ENCODE measurements at regions not wholly inside any gene's neighbourhood (a gene's known extent, or its start where the extent isn't known, plus 50 kb on each side); places are given as distances from the start of the nearest gene placed in this dataset.

DNA sequence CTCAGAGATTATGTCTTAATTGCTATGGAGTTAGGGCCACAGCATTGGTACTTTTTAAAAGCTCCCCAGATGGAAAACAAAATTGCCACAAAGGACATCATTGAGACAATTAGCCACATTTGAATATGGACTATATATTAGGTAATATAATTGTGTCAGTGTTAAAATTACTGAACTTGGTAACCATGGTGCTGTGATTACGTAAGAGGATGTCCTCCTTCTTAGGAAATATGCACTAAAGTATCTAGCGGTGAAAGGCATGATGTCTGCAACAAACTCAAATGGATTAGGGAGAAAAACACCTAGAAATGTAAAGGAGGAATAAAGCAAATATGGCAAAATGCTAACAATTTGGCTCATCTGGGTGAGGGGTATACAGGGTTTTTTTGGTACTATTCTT lies 89.9 kb upstream of the PAK3 start:
- Histone ChIP-seq H4K20me1 (ENCODE audit: insufficient read depth, low read length) (no peaks in the 10 kb centered on the region), H3K9me2 (ENCODE audit: insufficient read depth, low read length) (no peaks in the 10 kb centered on the region), H3K4me2 (ENCODE audit: low read length) (no peak overlapping the region), H3K27ac (ENCODE audit: low read depth, low read length, poor library complexity, severe bottlenecking) (no peak overlapping the region), H3K9me3 (ENCODE audit: low read length) (no peaks in the 10 kb centered on the region), H3K36me3 (ENCODE audit: insufficient read depth, low read length) (no peaks in the 10 kb centered on the region), H3K79me2 (ENCODE audit: insufficient read depth, low read depth, low read length) (no peaks in the 10 kb centered on the region), H3K4me1 (ENCODE audit: insufficient read depth, low read length, poor library complexity, severe bottlenecking) (no peaks in the 10 kb centered on the region), H2AFZ (ENCODE audit: low read length) (no peak overlapping the region), H3K4me3 (ENCODE audit: low read depth, low read length, poor library complexity, severe bottlenecking) (no peak overlapping the region)
- DNase-seq (ENCODE audit: low spot score): no peak
- no TSS peak for BruUV-seq (replicated peaks)
- intact Hi-C loops (cut with micrococcal nuclease; ENCODE audit: unreplicated experiment): no loop called here
- TF ChIP-seq, protein P1, sequence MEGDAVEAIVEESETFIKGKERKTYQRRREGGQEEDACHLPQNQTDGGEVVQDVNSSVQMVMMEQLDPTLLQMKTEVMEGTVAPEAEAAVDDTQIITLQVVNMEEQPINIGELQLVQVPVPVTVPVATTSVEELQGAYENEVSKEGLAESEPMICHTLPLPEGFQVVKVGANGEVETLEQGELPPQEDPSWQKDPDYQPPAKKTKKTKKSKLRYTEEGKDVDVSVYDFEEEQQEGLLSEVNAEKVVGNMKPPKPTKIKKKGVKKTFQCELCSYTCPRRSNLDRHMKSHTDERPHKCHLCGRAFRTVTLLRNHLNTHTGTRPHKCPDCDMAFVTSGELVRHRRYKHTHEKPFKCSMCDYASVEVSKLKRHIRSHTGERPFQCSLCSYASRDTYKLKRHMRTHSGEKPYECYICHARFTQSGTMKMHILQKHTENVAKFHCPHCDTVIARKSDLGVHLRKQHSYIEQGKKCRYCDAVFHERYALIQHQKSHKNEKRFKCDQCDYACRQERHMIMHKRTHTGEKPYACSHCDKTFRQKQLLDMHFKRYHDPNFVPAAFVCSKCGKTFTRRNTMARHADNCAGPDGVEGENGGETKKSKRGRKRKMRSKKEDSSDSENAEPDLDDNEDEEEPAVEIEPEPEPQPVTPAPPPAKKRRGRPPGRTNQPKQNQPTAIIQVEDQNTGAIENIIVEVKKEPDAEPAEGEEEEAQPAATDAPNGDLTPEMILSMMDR (conservative IDR thresholded peaks at IDR 0.05; ENCODE audit: low read length): no peak
- no peak for TF ChIP-seq EZH2phosphoT487 (IDR thresholded peaks at IDR 0.05; ENCODE audit: borderline replicate concordance, low read depth, low read length)
- ChIA-PET CTCF (ENCODE audit: unreplicated experiment) (no interaction called here), POLR2A (no interaction called here)

DNA sequence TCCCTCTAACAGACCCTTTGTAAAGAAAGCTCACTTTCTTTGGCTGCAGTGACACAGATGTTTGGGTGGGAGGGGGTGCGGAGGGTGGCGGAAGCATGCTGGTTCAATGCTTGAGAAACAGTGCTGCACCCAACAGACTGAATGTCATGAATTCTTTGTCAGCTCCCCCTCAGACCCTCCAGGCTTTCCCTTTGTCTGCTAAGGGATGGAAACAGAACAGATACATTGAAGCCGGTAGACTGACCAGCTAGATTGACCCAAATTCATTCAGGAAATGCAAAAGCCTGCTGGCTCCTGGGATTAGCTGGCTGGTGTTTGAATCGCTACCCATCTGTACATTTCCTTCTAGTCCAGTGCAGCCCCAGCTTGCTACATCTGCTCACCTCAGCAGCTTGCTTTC lies 90.8 kb upstream of the PAK3 start:
- CTCF ChIA-PET (ENCODE audit: unreplicated experiment): no interaction called here
- POLR2A ChIA-PET: no interaction called here
- Histone ChIP-seq H2AFZ (ENCODE audit: low read length) (no peak overlapping the region), H3K27ac (ENCODE audit: low read depth, low read length, poor library complexity, severe bottlenecking) (no peak overlapping the region), H3K4me1 (ENCODE audit: insufficient read depth, low read length, poor library complexity, severe bottlenecking) (no peaks in the 10 kb centered on the region), H3K79me2 (ENCODE audit: insufficient read depth, low read depth, low read length) (no peaks in the 10 kb centered on the region), H3K9me3 (ENCODE audit: low read length) (no peaks in the 10 kb centered on the region), H4K20me1 (ENCODE audit: insufficient read depth, low read length) (no peaks in the 10 kb centered on the region), H3K4me2 (ENCODE audit: low read length) (no peak overlapping the region), H3K9me2 (ENCODE audit: insufficient read depth, low read length) (no peaks in the 10 kb centered on the region), H3K36me3 (ENCODE audit: insufficient read depth, low read length) (no peaks in the 10 kb centered on the region), H3K4me3 (ENCODE audit: low read depth, low read length, poor library complexity, severe bottlenecking) (no peak overlapping the region)
- no peak for TF ChIP-seq EZH2phosphoT487 (IDR thresholded peaks at IDR 0.05; ENCODE audit: borderline replicate concordance, low read depth, low read length)
- TF ChIP-seq, protein P1 (conservative IDR thresholded peaks at IDR 0.05; ENCODE audit: low read length): no peak
- no TSS peak for BruUV-seq (replicated peaks)
- DNase-seq (ENCODE audit: low spot score): no peak
- intact Hi-C loops (cut with micrococcal nuclease; ENCODE audit: unreplicated experiment): no loop called here

DNA sequence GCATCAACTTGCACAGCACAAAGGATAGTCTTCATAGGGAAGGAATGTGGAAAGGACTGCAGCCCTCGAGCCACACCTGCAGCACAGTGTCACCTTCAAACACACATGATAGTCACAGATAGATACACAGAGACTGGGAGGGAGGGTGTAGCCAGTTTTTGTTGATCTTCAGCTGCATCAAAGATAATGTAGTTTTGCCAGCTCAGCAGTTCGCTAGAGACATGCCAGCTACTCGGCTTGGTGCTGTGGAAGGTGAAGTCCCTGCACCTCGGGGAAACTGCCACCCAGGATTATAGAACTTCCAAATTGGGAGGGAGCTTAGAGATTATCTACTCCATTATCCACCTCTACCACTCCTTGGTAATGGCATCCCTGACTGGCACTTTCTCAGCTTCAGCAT lies 92.9 kb upstream of the PAK3 start:
- no peak for DNase-seq (ENCODE audit: low spot score)
- Histone ChIP-seq H2AFZ (ENCODE audit: low read length) (no peak overlapping the region), H3K79me2 (ENCODE audit: insufficient read depth, low read depth, low read length) (no peaks in the 10 kb centered on the region), H3K4me2 (ENCODE audit: low read length) (no peak overlapping the region), H3K27ac (ENCODE audit: low read depth, low read length, poor library complexity, severe bottlenecking) (no peak overlapping the region), H3K9me3 (ENCODE audit: low read length) (no peaks in the 10 kb centered on the region), H3K36me3 (ENCODE audit: insufficient read depth, low read length) (no peaks in the 10 kb centered on the region), H3K4me1 (ENCODE audit: insufficient read depth, low read length, poor library complexity, severe bottlenecking) (no peaks in the 10 kb centered on the region), H4K20me1 (ENCODE audit: insufficient read depth, low read length) (no peaks in the 10 kb centered on the region), H3K9me2 (ENCODE audit: insufficient read depth, low read length) (no peaks in the 10 kb centered on the region), H3K4me3 (ENCODE audit: low read depth, low read length, poor library complexity, severe bottlenecking) (no peak overlapping the region)
- ChIA-PET CTCF (ENCODE audit: unreplicated experiment) (no interaction called here), POLR2A (no interaction called here)
- intact Hi-C loops (cut with micrococcal nuclease; ENCODE audit: unreplicated experiment): no loop called here
- TF ChIP-seq, protein P1 (conservative IDR thresholded peaks at IDR 0.05; ENCODE audit: low read length): no peak
- TF ChIP-seq EZH2phosphoT487 (IDR thresholded peaks at IDR 0.05; ENCODE audit: borderline replicate concordance, low read depth, low read length): no peak
- BruUV-seq (replicated peaks): no TSS peak
